ENCODE measurements at regions not wholly inside any gene's neighbourhood (a gene's known extent, or its start where the extent isn't known, plus 50 kb on each side); places are given as distances from the start of the nearest gene placed in this dataset.

DNA sequence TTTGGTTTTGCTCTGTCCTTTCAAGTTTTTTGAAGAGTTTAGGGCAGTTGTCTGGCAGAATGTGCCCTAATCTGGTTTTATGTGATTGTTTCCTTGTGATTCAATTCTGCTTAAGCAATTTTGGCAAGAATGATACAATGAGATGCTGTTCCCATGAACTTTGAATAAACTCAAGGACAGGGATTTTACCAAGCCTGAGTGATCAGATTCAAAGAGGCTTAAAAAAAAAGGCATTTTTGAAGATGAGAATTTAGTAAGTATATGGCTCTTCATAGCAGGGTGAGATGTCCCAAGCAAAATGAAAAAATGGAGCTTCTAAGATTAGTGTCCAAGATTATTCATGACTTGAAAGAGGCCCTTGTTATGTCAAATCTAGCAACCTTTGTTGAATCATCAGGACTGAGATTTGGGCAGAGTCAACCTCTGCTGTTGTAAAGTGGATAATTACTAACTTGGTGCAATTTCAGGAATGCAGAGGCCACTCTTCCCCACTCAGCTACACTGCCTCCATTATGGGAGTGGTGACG, 180.6 kb upstream of the NUDT4 start:
- 95% methylated on average over 1 of the region's 1 CpG for WGBS
- H3K4me3 ChIP-seq (ENCODE audit: low read depth, low read length) = no peak overlapping the region
- no peak for DNase-seq (ENCODE audit: extremely low spot score)
- no peaks in the 10 kb centered on the region for H3K36me3 ChIP-seq (ENCODE audit: insufficient read depth)
- H3K27ac ChIP-seq (ENCODE audit: low read depth) = no peak overlapping the region
- H3K4me1 ChIP-seq (ENCODE audit: insufficient read depth) = no peaks in the 10 kb centered on the region

DNA sequence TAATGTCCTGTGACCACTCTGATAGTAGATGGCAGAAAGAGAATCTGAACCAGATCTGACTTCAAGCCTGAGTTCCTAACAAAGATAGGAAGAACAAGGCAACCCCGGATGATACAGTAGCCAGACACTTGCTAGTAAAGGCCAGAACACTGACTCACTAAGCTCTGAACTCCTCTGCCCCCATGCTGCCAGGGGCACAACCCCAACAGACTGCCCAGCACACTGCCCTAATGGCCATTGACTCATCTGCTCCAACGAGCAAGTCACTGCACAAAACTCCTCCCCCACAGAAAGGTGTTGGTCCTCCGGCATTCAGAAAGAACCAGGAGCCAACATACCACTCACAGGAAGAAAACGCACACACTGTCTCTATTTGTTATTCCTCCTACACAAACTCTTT, 179.6 kb upstream of the NUDT4 start:
- DNase-seq (ENCODE audit: extremely low spot score) = no peak
- Histone ChIP-seq H3K4me1 (ENCODE audit: insufficient read depth) (no peaks in the 10 kb centered on the region), H3K27ac (ENCODE audit: low read depth) (no peak overlapping the region), H3K4me3 (ENCODE audit: low read depth, low read length) (no peak overlapping the region), H3K36me3 (ENCODE audit: insufficient read depth) (no peaks in the 10 kb centered on the region)
- 74% methylated on average over 4 of the region's 4 CpGs for WGBS

DNA sequence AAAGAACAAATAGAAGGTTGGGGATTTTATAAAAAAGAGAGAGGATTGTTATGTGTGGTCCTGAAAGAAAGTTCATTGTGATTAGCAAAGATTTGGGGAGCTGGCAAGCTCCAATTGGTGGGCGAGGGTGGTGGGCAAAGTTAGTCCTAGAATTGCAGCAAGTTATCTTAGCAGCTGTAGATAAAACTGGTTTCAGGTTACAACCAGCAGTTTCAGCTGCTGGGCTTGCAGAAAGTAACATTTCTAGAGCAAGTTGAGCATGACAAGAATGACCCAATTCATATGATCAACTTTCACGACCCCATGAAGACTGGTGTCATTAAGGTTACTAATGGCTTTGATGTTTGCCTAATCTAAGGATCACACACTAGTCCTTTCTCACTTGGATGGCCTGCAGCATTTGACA, 177.9 kb upstream of the NUDT4 start:
- WGBS = 41% methylated on average over 2 of the region's 2 CpGs
- H3K4me1 ChIP-seq (ENCODE audit: insufficient read depth) = no peaks in the 10 kb centered on the region
- H3K4me3 ChIP-seq (ENCODE audit: low read depth, low read length) = no peak overlapping the region
- H3K27ac ChIP-seq (ENCODE audit: low read depth) = no peak overlapping the region
- no peak for DNase-seq (ENCODE audit: extremely low spot score)
- H3K36me3 ChIP-seq (ENCODE audit: insufficient read depth) = no peaks in the 10 kb centered on the region

DNA sequence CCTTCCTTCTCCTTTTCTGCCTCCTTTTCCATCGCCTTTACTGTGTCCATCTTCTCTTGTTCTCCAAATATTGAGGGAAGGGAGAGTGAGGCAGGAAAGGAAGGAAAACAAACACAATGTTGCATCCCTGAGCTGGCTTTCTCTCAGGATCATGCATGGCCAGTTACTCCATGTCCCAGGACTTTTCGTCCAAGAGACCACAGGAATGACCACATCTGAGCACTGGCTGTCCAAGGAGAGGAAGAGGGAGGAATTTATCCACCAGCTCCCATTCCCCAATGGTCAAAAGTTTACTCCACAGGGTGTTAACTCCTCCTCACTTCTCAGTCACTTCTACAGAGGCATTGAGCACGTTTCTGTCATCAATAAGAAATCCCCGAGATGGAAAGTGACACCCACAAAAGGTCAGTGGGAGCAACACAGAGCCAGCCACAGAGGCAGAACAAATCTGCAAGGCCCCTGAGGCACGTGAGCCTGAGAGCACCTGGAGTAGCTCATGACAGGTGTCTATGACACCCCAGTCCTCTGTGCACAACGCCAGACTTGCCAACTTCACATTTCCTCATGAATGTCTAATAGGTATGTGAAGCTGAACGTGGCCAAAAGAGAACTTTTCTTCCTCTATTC, 177.3 kb upstream of the NUDT4 start:
- WGBS = 81% methylated on average over 7 of the region's 7 CpGs
- H3K4me3 ChIP-seq (ENCODE audit: low read depth, low read length) = no peak overlapping the region
- H3K27ac ChIP-seq (ENCODE audit: low read depth) = no peak overlapping the region
- no peaks in the 10 kb centered on the region for H3K36me3 ChIP-seq (ENCODE audit: insufficient read depth)
- no peaks in the 10 kb centered on the region for H3K4me1 ChIP-seq (ENCODE audit: insufficient read depth)
- no peak for DNase-seq (ENCODE audit: extremely low spot score)

DNA sequence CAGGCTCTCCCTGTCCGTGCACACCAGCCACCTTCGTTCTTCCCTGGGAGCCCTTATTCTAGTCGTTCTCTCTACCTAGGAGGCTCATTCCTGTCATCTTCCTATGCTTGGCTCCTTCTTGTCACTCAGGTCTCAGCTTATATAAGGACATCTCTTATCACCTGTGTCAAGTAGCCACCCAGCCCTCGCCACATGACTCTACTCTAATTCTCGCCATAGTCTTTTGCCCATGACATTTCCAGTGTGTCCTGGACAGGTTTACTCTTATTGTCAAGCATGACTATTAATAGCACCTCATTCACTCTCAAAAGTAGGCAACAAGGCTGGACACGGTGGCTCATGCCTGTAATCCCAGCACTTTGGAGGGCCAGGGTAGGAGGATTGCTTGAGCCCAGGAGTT, 175.7 kb upstream of the NUDT4 start:
- H3K4me1 ChIP-seq (ENCODE audit: insufficient read depth) = no peaks in the 10 kb centered on the region
- 94% methylated on average over 6 of the region's 6 CpGs for WGBS

DNA sequence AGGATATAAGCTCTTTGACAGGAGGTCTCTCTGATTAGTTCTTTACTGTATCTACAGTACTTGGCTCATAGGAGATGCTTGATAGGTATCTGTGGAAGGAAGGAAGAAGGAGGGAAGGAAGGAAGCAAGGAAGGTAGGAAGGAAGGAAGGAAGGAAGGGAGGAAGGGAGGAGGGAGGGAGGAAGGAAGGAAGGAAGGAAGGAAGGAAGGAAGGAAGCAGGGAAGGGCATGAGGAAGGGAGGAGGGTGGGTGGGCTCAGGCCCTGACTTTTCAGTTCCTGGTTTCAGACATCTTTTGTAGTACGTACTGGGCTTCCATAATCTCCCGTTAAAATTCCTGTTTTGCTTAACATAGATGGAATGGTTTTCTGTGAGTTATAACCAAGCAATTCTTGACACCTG, 175.0 kb upstream of the NUDT4 start:
- Histone ChIP-seq H3K4me3 (ENCODE audit: low read depth, low read length) (no peak overlapping the region), H3K36me3 (ENCODE audit: insufficient read depth) (no peaks in the 10 kb centered on the region), H3K4me1 (ENCODE audit: insufficient read depth) (no peaks in the 10 kb centered on the region), H3K27ac (ENCODE audit: low read depth) (no peak overlapping the region)
- 64% methylated on average over 2 of the region's 2 CpGs for WGBS
- DNase-seq (ENCODE audit: extremely low spot score) = no peak

More for the DNA sequence above, 175.7 kb upstream of the NUDT4 start:
- H3K27ac ChIP-seq (ENCODE audit: low read depth) = no peak overlapping the region
- DNase-seq (ENCODE audit: extremely low spot score) = no peak
- no peaks in the 10 kb centered on the region for H3K36me3 ChIP-seq (ENCODE audit: insufficient read depth)
- no peak overlapping the region for H3K4me3 ChIP-seq (ENCODE audit: low read depth, low read length)

DNA sequence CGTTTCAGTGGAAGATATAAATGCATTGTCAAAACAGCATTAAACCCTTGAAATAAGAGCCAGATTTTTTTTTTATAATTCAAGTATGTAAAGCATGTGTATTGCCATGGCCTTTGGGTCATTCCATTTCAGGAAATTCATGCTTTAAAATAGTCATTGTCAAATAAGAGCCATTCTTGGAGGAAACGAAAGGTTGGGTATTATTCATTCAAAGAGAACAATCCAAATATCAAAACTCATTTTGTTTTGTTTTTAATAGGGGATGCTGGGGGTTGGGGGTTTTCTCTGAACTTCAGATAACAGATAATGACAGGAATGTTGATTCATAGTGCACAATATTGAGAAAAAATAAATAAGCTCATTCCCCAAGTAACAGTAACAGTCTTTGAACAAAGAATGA, 174.4 kb upstream of the NUDT4 start:
- no peak for DNase-seq (ENCODE audit: extremely low spot score)
- no peaks in the 10 kb centered on the region for H3K36me3 ChIP-seq (ENCODE audit: insufficient read depth)
- no peak overlapping the region for H3K4me3 ChIP-seq (ENCODE audit: low read depth, low read length)
- WGBS = 44% methylated on average over 2 of the region's 2 CpGs
- no peak overlapping the region for H3K27ac ChIP-seq (ENCODE audit: low read depth)
- no peaks in the 10 kb centered on the region for H3K4me1 ChIP-seq (ENCODE audit: insufficient read depth)

DNA sequence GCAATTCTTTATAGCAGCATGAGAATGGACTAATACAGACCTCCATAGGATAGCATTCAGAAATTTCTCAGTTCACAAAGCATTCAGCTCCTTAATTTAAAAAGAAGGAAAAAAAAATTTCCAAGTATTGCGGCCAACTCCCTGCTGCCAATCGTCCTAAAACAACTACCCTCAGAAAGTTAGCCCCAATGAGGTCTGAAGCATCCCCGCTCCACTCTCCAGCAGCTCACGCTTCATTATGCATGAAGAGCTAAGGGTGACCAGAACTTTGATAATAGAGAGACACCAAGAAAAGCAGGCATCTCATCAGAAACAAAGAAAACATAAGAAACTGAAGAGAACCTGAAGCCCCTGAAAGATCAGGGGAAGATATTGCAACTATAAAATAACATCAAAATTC, 172.8 kb upstream of the NUDT4 start:
- 95% methylated on average over 4 of the region's 4 CpGs for WGBS
- no peak for DNase-seq (ENCODE audit: extremely low spot score)
- Histone ChIP-seq H3K27ac (ENCODE audit: low read depth) (no peak overlapping the region), H3K4me3 (ENCODE audit: low read depth, low read length) (no peak overlapping the region), H3K4me1 (ENCODE audit: insufficient read depth) (no peaks in the 10 kb centered on the region), H3K36me3 (ENCODE audit: insufficient read depth) (no peaks in the 10 kb centered on the region)

DNA sequence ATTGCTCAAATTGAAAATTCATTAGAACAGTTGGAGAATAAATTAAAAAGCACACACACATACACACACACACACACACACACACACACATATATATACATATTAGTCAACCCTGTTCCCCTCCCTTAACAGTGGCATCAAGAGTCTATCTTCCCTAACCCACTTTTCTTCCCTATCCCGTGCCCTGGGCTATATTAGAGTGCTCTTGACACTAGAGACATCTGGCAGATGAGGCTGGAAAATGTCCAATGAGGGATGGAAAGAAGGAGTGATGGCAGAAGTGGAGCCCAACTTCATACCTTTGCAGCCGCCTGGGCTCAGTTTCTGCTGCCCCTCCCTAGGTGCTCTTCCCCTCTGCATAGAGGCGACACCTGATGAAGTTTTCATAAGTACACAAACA, 172.4 kb upstream of the NUDT4 start:
- no peaks in the 10 kb centered on the region for H3K36me3 ChIP-seq (ENCODE audit: insufficient read depth)
- no peak overlapping the region for H3K27ac ChIP-seq (ENCODE audit: low read depth)
- H3K4me1 ChIP-seq (ENCODE audit: insufficient read depth) = no peaks in the 10 kb centered on the region
- no peak for DNase-seq (ENCODE audit: extremely low spot score)
- 84% methylated on average over 3 of the region's 3 CpGs for WGBS
- H3K4me3 ChIP-seq (ENCODE audit: low read depth, low read length) = no peak overlapping the region

DNA sequence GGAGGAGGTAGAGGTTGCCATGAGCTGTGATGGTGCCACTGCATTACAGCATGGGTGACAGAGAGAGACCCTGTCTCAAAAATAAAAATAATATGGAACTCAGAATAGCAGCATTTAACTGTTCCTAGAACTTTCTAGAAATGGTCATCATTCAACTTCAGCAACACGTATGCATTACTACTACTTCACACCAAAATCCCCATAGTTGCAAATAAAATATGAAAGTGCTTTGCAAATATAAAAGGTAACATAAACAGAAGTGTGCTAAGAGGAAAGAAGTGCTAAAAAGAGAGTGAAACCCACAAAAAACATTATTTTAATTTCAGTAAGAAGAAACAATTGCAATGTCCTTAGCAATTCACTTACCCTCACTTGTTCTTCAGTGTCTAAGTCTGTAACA, 169.7 kb upstream of the NUDT4 start:
- no peak for DNase-seq (ENCODE audit: extremely low spot score)
- WGBS = 45% methylated on average over 1 of the region's 1 CpG
- Histone ChIP-seq H3K27ac (ENCODE audit: low read depth) (no peak overlapping the region), H3K36me3 (ENCODE audit: insufficient read depth) (no peaks in the 10 kb centered on the region), H3K4me1 (ENCODE audit: insufficient read depth) (no peaks in the 10 kb centered on the region), H3K4me3 (ENCODE audit: low read depth, low read length) (no peak overlapping the region)

DNA sequence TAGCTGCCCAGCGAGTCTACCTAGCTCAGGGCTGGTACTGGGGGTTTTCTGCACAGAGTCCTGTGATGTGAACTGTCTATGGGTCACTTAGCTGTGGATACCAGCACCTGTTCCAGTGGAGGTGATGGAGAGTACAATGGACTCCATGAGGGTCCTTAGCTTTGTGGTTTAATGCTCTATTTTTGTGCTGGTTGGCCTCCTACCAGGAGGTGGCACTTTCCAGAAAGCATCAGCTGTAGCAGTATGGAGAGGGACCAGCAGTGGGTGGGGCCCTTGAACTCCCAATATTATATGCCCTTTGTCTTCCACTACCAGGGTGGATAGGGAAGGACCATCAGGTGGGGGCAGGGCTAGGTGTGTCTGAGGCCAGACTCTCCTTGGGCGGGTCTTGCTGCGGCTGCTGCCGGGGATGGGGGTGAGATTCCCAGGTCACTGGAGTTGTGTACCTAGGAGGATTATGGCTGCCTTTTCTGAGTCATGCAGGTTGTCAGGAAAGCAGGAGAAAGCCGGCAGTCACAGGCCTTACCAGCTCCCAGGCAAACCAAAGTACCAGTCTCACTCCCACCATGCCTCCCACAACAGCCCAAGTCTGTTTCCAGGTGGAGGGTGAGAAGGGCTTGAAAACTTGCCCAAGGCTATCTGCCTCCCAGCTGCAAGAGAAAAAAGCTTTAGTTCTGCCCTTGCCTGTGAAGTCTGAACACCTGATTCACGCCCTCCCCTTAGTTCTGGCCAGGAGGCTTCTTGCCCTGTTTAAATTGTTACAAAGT, 163.0 kb upstream of the NUDT4 start:
- H3K4me1 ChIP-seq (ENCODE audit: insufficient read depth) = no peaks in the 10 kb centered on the region
- no peaks in the 10 kb centered on the region for H3K36me3 ChIP-seq (ENCODE audit: insufficient read depth)
- DNase-seq (ENCODE audit: extremely low spot score) = no peak
- no peak overlapping the region for H3K27ac ChIP-seq (ENCODE audit: low read depth)
- no peak overlapping the region for H3K4me3 ChIP-seq (ENCODE audit: low read depth, low read length)
- WGBS = 84% methylated on average over 6 of the region's 6 CpGs

DNA sequence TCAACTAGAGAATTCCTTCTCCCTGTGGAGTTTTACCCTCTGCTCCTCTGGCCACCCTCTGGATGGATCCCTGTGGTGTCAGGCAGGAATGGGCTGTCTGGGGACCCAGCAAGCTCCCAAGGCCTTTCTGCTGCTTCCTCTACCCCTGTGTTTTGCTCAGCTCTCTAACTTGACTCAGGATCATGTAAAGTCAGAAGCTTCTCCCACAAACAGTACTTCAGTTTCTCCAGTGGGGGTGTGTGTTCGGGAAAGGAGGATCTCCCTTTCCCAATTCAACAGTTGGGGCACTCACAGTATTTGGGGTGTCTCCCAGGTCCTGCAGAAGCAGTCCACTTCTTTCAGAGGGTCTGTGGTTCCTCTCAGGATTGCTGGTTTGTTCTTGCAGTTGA, 162.4 kb upstream of the NUDT4 start:
- DNase-seq (ENCODE audit: extremely low spot score) = no peak
- whole genome bisulfite sequencing = 89% methylated on average over 1 of the region's 1 CpG

DNA sequence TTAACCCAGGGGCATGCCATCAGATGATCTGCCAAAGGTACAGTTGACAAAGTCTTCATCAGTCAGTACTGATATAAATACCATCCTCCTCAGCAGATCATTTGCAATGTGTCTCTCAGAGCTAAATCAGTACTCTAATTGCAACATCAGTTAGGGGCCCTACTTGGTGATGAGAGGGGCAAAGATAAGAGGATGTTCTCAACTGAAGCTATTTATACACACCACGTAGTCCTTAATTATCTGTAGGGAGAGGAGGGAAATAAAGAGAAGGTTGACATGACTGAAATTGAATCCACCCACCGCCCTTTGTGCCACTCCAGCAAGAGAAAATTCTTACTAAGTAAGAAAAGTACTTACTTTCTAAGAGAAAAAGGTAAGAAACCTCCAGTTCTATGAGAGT, 157.8 kb upstream of the NUDT4 start:
- 72% methylated on average over 2 of the region's 2 CpGs for WGBS
- Histone ChIP-seq H3K27ac (ENCODE audit: low read depth) (no peak overlapping the region), H3K4me3 (ENCODE audit: low read depth, low read length) (no peak overlapping the region), H3K36me3 (ENCODE audit: insufficient read depth) (no peaks in the 10 kb centered on the region), H3K4me1 (ENCODE audit: insufficient read depth) (no peaks in the 10 kb centered on the region)
- no peak for DNase-seq (ENCODE audit: extremely low spot score)

More for the DNA sequence above, 162.4 kb upstream of the NUDT4 start:
- Histone ChIP-seq H3K4me1 (ENCODE audit: insufficient read depth) (no peaks in the 10 kb centered on the region), H3K36me3 (ENCODE audit: insufficient read depth) (no peaks in the 10 kb centered on the region), H3K27ac (ENCODE audit: low read depth) (no peak overlapping the region), H3K4me3 (ENCODE audit: low read depth, low read length) (no peak overlapping the region)

DNA sequence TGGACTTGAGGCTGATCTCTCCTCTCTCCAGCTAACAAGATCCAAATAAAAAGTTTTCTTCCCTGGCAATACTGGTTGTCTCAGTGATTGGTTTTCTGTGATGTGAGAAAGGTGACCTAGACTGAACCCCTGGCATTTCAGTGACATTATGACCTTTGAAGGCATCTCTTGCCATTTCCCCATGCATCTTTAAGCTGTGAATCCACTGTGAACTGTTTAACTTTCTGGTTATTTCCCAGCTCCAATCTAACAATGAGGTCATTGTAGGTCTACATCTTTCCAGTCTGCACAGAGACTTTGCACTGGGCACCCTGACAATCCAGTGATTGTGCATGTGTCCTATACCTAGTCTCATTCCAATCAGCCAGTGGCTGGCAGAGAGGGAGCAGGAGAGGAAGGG, 155.9 kb upstream of the NUDT4 start:
- no peak for DNase-seq (ENCODE audit: extremely low spot score)
- no peak overlapping the region for H3K27ac ChIP-seq (ENCODE audit: low read depth)
- no peak overlapping the region for H3K4me3 ChIP-seq (ENCODE audit: low read depth, low read length)
- H3K36me3 ChIP-seq (ENCODE audit: insufficient read depth) = no peaks in the 10 kb centered on the region
- H3K4me1 ChIP-seq (ENCODE audit: insufficient read depth) = no peaks in the 10 kb centered on the region

Measured in urinary bladder (tissue), 3 donors.